C4-2B (cell line): ENCODE measurements at regions not wholly inside any gene's neighbourhood (a gene's known extent, or its start where the extent isn't known, plus 50 kb on each side); places are given as distances from the start of the nearest gene placed in this dataset.

Experiments used
- H3K27ac ChIP-seq: fragments of 450-650 bp; 2 replicates; pipeline ENCODE4 v1.5.1; 2017
- ZFX ChIP-seq: fragments of 450-650 bp; IDR thresholded peaks from 2 replicates; pipeline ENCODE4 v1.6.1; 2017
- TF ChIP-seq, protein P1 (sequence below): fragments of 450-650 bp; conservative IDR thresholded peaks from 2 replicates; pipeline ENCODE4 v1.5.1; 2017; ENCODE audit warnings: mild to moderate bottlenecking

DNA sequence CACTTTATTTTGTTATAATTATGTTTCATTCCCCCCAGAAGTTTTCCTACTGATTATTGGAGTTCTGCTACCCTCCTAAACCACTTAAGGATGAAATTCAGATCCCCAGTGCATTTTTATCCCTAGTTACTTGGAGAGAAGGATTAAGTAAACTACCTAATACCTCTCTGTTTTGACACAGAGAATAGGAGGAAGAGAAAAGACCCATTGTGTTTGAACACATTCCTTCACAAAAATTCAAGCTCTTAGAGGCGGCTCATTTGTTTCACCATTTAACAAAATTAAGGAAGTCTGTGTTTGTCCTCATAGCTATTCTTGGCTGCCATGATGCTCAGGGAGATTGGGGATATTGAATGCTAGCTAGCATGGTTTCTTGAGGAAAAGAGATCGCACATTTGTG, 492.6 kb downstream of the EBF1 start:
- H3K27ac ChIP-seq = no peak overlapping the region
- TF ChIP-seq ZFX = no peak
- TF ChIP-seq, protein P1, sequence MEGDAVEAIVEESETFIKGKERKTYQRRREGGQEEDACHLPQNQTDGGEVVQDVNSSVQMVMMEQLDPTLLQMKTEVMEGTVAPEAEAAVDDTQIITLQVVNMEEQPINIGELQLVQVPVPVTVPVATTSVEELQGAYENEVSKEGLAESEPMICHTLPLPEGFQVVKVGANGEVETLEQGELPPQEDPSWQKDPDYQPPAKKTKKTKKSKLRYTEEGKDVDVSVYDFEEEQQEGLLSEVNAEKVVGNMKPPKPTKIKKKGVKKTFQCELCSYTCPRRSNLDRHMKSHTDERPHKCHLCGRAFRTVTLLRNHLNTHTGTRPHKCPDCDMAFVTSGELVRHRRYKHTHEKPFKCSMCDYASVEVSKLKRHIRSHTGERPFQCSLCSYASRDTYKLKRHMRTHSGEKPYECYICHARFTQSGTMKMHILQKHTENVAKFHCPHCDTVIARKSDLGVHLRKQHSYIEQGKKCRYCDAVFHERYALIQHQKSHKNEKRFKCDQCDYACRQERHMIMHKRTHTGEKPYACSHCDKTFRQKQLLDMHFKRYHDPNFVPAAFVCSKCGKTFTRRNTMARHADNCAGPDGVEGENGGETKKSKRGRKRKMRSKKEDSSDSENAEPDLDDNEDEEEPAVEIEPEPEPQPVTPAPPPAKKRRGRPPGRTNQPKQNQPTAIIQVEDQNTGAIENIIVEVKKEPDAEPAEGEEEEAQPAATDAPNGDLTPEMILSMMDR = no peak

DNA sequence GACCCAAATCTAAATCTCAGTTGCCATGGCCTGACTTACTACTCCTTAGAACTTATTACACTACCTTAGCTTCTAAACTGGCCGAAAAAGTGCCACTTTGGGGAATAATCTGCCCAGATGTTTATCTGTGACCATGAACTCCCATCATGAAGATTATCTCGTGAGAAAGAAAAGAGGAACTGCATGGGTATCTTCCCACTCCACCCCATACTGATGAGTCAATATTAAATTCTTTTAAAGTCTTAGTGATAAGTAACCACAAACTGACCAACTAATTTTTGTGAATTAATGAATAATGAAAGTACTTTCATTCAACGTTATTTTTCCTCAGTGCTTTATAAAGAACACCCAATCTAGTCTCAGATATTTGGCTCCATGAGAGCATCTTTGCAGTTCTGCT, 493.5 kb downstream of the EBF1 start:
- TF ChIP-seq, protein P1 = no peak
- TF ChIP-seq ZFX = no peak
- no peak overlapping the region for H3K27ac ChIP-seq

DNA sequence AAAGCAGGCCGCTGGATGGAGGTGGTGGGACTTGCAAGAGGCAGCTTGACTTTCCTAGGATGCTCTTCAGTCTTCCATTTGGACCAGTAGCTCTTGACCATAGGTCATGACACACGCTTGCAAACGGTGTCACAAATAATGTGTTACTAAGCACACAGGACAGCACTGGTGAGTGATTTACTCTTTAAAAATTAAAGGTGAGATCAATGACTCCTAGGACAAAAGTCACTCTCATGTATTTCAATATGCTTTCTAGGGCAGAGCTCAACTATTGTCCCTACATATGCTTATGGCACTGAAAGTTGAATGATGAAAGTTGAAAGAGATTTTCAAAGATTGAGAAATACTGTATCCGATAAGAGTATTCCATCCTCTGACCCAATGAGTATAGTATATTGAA, 496.7 kb downstream of the EBF1 start:
- TF ChIP-seq ZFX = no peak
- TF ChIP-seq, protein P1 = no peak
- H3K27ac ChIP-seq = no peak overlapping the region

DNA sequence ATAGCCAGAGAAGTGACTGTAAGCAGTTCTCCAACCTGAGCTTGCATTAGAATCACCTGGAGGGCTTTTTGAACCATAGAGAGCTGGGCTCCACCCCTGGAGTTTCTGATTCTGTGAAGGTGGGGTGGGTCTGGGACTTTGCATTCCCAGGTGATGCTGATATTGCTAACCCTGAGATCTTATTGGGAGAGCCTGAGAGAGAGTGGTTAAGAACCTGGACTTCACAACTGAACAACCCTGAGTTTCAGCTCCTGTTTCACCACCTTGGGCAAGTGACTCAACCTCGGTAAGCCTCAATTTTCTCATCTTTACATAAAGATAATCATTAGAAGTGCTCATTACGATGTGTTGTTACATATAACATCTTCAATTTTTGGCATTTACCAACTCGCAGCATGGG, 498.6 kb downstream of the EBF1 start:
- H3K27ac ChIP-seq = no peak overlapping the region
- no peak for TF ChIP-seq ZFX
- TF ChIP-seq, protein P1 = no peak

- no peak overlapping the region for H3K27ac ChIP-seq
- no peak for TF ChIP-seq ZFX
- TF ChIP-seq, protein P1 = no peak
Observed at GRCh38 chr5:158600679-158601078, 499.0 kb downstream of the EBF1 start.

GRCh38 chr5:158599157-158599556, 500.6 kb downstream of the EBF1 start:
- no peak overlapping the region for H3K27ac ChIP-seq
- TF ChIP-seq, protein P1 = no peak
- no peak for TF ChIP-seq ZFX

DNA sequence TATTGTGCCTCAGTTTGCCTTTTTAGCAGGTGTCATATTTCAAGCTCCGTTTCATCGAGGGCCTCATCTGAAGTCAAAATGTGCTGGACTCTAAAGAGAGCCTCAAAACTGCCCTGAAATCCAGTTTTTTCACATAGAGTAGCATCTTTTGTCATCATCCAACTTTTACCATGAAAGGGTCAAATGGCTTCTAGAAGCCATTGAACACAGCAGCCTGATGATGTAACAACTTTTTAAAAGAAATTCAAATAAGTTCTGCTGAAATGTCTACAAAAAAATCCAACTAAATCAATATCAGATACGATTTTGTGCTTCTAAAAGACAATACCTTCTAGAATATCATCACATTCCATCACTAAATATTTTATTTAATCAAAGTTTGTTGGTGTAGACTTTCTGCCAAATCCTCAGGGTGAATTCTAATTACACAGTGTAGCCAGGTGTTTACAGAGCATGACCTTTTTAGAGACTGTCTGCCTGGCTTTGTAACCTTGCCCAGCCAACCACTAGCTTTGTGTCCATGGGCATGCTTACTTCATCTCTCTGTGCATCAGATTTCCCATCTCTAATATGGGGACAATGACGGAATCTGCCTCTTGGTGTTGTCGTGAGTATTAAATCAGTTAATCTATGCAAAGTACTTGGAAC, 505.0 kb downstream of the EBF1 start:
- H3K27ac ChIP-seq = peak overlapping the region; percentile 64; the same call in 1 of the 2 replicates
- TF ChIP-seq, protein P1 = no peak; the same call in 1 of the 2 replicates
- TF ChIP-seq ZFX = no peak
